ENCODE measurements at regions not wholly inside any gene's neighbourhood (a gene's known extent, or its start where the extent isn't known, plus 50 kb on each side); places are given as distances from the start of the nearest gene placed in this dataset.

- H3K9me2 ChIP-seq (ENCODE audit: insufficient read depth): no peaks in the 10 kb centered on the region
- no peaks in the 10 kb centered on the region for H3K4me1 ChIP-seq (replicated peaks; ENCODE audit: insufficient read depth)
- no peak overlapping the region for H3K4me3 ChIP-seq
- no peak for TF ChIP-seq EZH2 (IDR thresholded peaks at IDR 0.05; ENCODE audit: low read depth)
- TF ChIP-seq CTCF (conservative IDR thresholded peaks at IDR 0.05): no peak
- no peaks in the 10 kb centered on the region for H3K36me3 ChIP-seq (ENCODE audit: low read depth)
- ChIA-PET POLR2A (ENCODE audit: unreplicated experiment) (no interaction called here), CTCF (no interaction called here)
- no peaks in the 10 kb centered on the region for H3K79me2 ChIP-seq (ENCODE audit: low read depth)
- H2AFZ ChIP-seq: no peak overlapping the region
- no peak overlapping the region for H3K27ac ChIP-seq
- H4K20me1 ChIP-seq (ENCODE audit: insufficient read depth): no peaks in the 10 kb centered on the region
- H3K4me2 ChIP-seq: no peak overlapping the region
- no peaks in the 10 kb centered on the region for H3K9me3 ChIP-seq (ENCODE audit: insufficient read depth, low read depth)
- no TSS peak for BruUV-seq (replicated peaks)
- no peaks in the 10 kb centered on the region for H3F3A ChIP-seq (ENCODE audit: insufficient read depth, low read depth)
- intact Hi-C loops (cut with micrococcal nuclease; ENCODE audit: unreplicated experiment): no loop called here
- H3K27me3 ChIP-seq (ENCODE audit: insufficient read depth, low read depth): no peaks in the 10 kb centered on the region
- DNase-seq: no peak
Measured at GRCh38 chr3:5560199-5560598, 372.7 kb downstream of the EDEM1 start.

DNA sequence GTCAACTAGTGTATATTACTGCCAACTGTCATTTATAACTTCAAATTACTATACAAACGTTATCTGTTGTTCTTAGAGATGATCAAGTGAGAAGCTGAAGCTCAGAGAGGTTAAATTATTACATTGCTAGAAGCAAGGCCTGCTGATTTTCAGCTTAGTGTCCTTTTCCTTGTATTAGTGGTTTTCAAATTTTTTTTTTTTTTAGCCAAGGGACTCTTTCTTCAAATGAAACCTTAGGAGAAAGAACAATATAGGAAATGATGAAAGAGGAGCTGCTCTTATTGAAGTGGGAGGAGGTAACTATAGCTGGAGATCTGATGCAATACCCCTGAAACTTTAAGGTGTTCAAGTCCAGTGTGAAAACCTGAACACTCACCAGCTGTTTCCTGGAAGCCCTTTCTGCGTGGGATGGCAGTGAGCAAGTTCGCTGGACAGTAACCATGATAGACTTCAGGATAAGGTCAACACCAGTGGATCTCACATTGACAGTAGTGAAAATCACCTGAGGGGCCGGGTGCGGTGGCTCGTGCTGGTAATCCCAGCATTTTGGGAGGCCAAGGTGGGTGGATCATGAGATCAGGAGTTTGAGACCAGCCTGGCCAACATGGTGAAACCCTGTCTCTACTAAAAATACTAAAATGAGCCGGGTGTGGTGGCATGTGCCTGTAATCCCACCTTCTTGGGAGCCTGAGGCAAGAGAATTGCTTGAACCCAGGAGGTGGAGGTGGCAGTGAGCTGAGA lies 376.2 kb downstream of the EDEM1 start:
- ChIA-PET POLR2A (ENCODE audit: unreplicated experiment) (no interaction called here), CTCF (interaction anchor here (0.6 kb wide), 1 partner anchor 232 kb away, joined by 5 read pairs; no protein-coding TSS in a partner anchor)
- no peak overlapping the region for H2AFZ ChIP-seq
- BruUV-seq (replicated peaks): no TSS peak
- no peak overlapping the region for H3K4me3 ChIP-seq
- H3K27ac ChIP-seq: no peak overlapping the region
- no peaks in the 10 kb centered on the region for H3K36me3 ChIP-seq (ENCODE audit: low read depth)
- H3K4me2 ChIP-seq: no peak overlapping the region
- H3K4me1 ChIP-seq (replicated peaks; ENCODE audit: insufficient read depth): no peaks in the 10 kb centered on the region
- no peaks in the 10 kb centered on the region for H3K79me2 ChIP-seq (ENCODE audit: low read depth)
- no peaks in the 10 kb centered on the region for H3K9me3 ChIP-seq (ENCODE audit: insufficient read depth, low read depth)
- no peaks in the 10 kb centered on the region for H3K9me2 ChIP-seq (ENCODE audit: insufficient read depth)
- TF ChIP-seq EZH2 (IDR thresholded peaks at IDR 0.05; ENCODE audit: low read depth) (no peak), CTCF (conservative IDR thresholded peaks at IDR 0.05) (no peak)
- H4K20me1 ChIP-seq (ENCODE audit: insufficient read depth): no peaks in the 10 kb centered on the region
- H3K27me3 ChIP-seq (ENCODE audit: insufficient read depth, low read depth): no peaks in the 10 kb centered on the region
- intact Hi-C loops (cut with micrococcal nuclease; ENCODE audit: unreplicated experiment): no loop called here
- DNase-seq: no peak
- H3F3A ChIP-seq (ENCODE audit: insufficient read depth, low read depth): no peaks in the 10 kb centered on the region

DNA sequence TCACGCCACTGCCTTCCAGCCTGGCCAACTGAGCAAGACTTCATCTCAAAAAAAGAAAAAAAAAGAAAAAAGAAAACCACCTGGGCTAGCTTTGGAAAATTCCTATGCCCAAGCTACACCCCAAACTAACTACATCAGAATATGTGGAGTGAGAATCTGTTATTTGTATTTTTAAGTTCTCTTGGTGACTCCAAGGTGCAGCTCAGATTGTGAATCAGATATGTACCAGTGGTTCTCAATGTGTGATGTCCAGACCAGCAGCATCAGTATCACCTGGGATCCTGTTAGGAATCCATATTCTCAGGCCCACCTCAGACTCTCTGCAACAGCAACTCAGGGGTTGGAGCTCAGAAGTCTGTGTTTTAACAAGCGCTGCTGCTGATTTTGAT lies 376.8 kb downstream of the EDEM1 start:
- H3K4me3 ChIP-seq: no peak overlapping the region
- no peak overlapping the region for H2AFZ ChIP-seq
- no peaks in the 10 kb centered on the region for H3K4me1 ChIP-seq (replicated peaks; ENCODE audit: insufficient read depth)
- no peak for DNase-seq
- ChIA-PET POLR2A (ENCODE audit: unreplicated experiment) (no interaction called here), CTCF (no interaction called here)
- H3K27ac ChIP-seq: no peak overlapping the region
- no peaks in the 10 kb centered on the region for H3K9me2 ChIP-seq (ENCODE audit: insufficient read depth)
- no peaks in the 10 kb centered on the region for H4K20me1 ChIP-seq (ENCODE audit: insufficient read depth)
- H3K4me2 ChIP-seq: no peak overlapping the region
- no peaks in the 10 kb centered on the region for H3K36me3 ChIP-seq (ENCODE audit: low read depth)
- intact Hi-C loops (cut with micrococcal nuclease; ENCODE audit: unreplicated experiment): no loop called here
- H3K9me3 ChIP-seq (ENCODE audit: insufficient read depth, low read depth): no peaks in the 10 kb centered on the region
- H3K27me3 ChIP-seq (ENCODE audit: insufficient read depth, low read depth): no peaks in the 10 kb centered on the region
- no TSS peak for BruUV-seq (replicated peaks)
- TF ChIP-seq CTCF (conservative IDR thresholded peaks at IDR 0.05) (no peak), EZH2 (IDR thresholded peaks at IDR 0.05; ENCODE audit: low read depth) (no peak)
- H3K79me2 ChIP-seq (ENCODE audit: low read depth): no peaks in the 10 kb centered on the region
- no peaks in the 10 kb centered on the region for H3F3A ChIP-seq (ENCODE audit: insufficient read depth, low read depth)
